Nephron progenitor cell (in vitro differentiated cells): ENCODE measurements at regions not wholly inside any gene's neighbourhood (a gene's known extent, or its start where the extent isn't known, plus 50 kb on each side); places are given as distances from the start of the nearest gene placed in this dataset.
"Not testable (repeated sequence)": the region's sequence is repeated elsewhere in the genome, so short reads cannot be mapped to it uniquely, and the experiment has no call there.

ENCODE experiments used
- DNase-seq: peaks from one replicate; pipeline ENCODE4 v3.0.0; 2021
- H3K27ac Mint-ChIP-seq: 2 replicates; pipeline ENCODE4 v1.8.0; 2021; ENCODE audit warnings: mild to moderate bottlenecking, moderate library complexity, mixed read lengths
- H3K27me3 Mint-ChIP-seq: 2 replicates; pipeline ENCODE4 v1.8.0; 2021; ENCODE audit warnings: mild to moderate bottlenecking, low read depth, mixed read lengths; ENCODE audit not compliant: poor library complexity
- H3K36me3 Mint-ChIP-seq: 2 replicates; pipeline ENCODE4 v1.8.0; 2021; ENCODE audit warnings: low read depth, mixed read lengths
- H3K4me1 Mint-ChIP-seq: 2 replicates; pipeline ENCODE4 v1.8.0; 2021; ENCODE audit warnings: mixed read lengths
- H3K4me3 Mint-ChIP-seq: 2 replicates; pipeline ENCODE4 v1.8.0; 2021; ENCODE audit warnings: mild to moderate bottlenecking, moderate library complexity, mixed read lengths
- H3K9me3 Mint-ChIP-seq: 2 replicates; pipeline ENCODE4 v1.8.0; 2021; ENCODE audit warnings: mild to moderate bottlenecking, moderate library complexity, mixed read lengths
- CTCF ChIP-seq: fragments of 200-600 bp; sonication (generic); IDR thresholded peaks from 2 replicates; pipeline ENCODE4 v1.5.0; 2021; ENCODE audit warnings: antibody characterized with exemption

DNA sequence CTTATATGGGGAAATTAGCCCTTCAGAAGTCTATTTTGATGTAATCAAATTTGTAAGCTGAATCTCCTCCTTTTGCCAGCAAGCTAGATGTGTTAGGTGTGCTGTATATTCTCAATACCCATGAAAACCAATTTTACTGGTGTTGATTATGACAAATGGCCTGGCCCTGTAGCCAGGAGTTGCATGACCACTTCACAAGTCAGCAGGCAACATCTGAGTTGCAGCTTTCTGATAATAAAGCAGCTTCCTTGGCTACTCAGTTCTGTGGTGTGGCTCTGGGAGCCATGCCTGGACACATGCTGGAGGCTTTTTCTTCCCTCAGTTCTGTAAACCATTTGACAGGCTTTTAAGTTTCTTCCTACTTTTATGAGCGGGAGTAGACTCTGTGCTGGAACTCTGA is 154.1 kb upstream of the CXCL13 start:
- H3K27ac Mint-ChIP-seq, result no peak overlapping the region
- peaks cover 16% of the 10 kb centered on the region for H3K27me3 Mint-ChIP-seq
- DNase-seq, result no peak

GRCh38 chr4:77452117-77452516 is 153.5 kb upstream of the CXCL13 start:
- H3K27ac Mint-ChIP-seq, H3K4me3 Mint-ChIP-seq, H3K4me1 Mint-ChIP-seq, H3K36me3 Mint-ChIP-seq, DNase-seq, H3K9me3 Mint-ChIP-seq: not testable (repeated sequence)
- H3K27me3 Mint-ChIP-seq, result peaks cover 11% of the 10 kb centered on the region

More for the DNA sequence above, 154.1 kb upstream of the CXCL13 start:
- Mint-ChIP-seq H3K4me3 (no peak overlapping the region), H3K4me1 (no peaks in the 10 kb centered on the region), H3K9me3 (no peaks in the 10 kb centered on the region), H3K36me3 (no peaks in the 10 kb centered on the region)
- TF ChIP-seq CTCF, result no peak

DNA sequence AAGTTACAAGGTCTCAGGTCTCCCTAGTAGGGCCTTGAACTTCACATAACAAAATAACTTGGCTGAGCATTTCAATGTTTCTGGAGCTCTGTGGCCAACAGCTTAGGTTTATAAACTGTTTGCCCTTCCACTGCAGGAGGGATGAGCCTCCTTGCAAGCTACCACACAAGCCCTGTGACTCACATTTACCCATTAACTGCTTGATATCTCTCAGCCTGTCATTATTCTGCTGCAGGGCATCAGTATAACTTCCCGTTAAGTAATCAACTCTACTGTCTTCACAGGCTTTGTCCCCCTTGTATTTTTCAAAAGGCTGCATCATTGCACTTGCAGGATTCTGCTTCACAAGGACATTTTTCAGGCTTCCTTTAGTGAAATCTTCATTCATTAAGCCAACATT is 151.7 kb upstream of the CXCL13 start:
- peaks cover 5% of the 10 kb centered on the region for H3K27me3 Mint-ChIP-seq
- H3K4me3 Mint-ChIP-seq, result no peak overlapping the region
- H3K36me3 Mint-ChIP-seq, result no peaks in the 10 kb centered on the region
- no peak for DNase-seq
- TF ChIP-seq CTCF, result no peak
- H3K27ac Mint-ChIP-seq, result no peak overlapping the region
- peaks cover 4% of the 10 kb centered on the region for H3K9me3 Mint-ChIP-seq
- no peaks in the 10 kb centered on the region for H3K4me1 Mint-ChIP-seq

GRCh38 chr4:77454858-77455257 is 150.8 kb upstream of the CXCL13 start:
- no peak for DNase-seq
- peaks cover 5% of the 10 kb centered on the region for H3K27me3 Mint-ChIP-seq
- H3K4me3 Mint-ChIP-seq, result no peak overlapping the region
- TF ChIP-seq CTCF, result no peak
- no peaks in the 10 kb centered on the region for H3K4me1 Mint-ChIP-seq
- no peak overlapping the region for H3K27ac Mint-ChIP-seq
- H3K36me3 Mint-ChIP-seq, result no peaks in the 10 kb centered on the region
- H3K9me3 Mint-ChIP-seq, result peaks cover 13% of the 10 kb centered on the region

DNA sequence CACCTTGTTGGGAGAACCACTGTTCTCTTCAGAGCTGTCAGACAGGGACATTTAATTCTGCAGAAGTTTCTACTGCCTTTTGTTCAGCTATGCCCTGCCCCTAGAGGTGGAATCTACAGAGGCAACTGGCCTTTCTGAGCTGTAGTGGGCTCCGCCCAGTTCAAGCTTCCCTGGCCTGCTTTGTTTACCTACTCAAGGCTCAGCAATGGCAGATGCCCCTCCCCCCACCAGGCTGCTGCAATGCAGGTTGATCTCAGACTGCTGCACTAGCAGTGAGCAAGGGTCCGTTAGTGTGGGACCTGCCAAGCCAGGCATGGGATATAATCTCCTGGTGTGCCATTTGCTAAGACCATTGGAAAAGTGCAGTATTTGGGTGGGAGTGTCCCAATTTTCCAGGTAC is 141.5 kb upstream of the CXCL13 start:
- not testable (repeated sequence) for H3K4me1 Mint-ChIP-seq, H3K36me3 Mint-ChIP-seq, H3K27ac Mint-ChIP-seq, H3K4me3 Mint-ChIP-seq, DNase-seq, H3K27me3 Mint-ChIP-seq
- peaks cover 64% of the 10 kb centered on the region for H3K9me3 Mint-ChIP-seq

GRCh38 chr4:77465271-77465670 is 140.3 kb upstream of the CXCL13 start:
- TF ChIP-seq CTCF, result no peak
- H3K4me3 Mint-ChIP-seq, result no peak overlapping the region
- H3K9me3 Mint-ChIP-seq, result peaks cover 53% of the 10 kb centered on the region
- no peaks in the 10 kb centered on the region for H3K36me3 Mint-ChIP-seq
- no peak for DNase-seq
- no peaks in the 10 kb centered on the region for H3K4me1 Mint-ChIP-seq
- H3K27ac Mint-ChIP-seq, result no peak overlapping the region
- peaks cover 6% of the 10 kb centered on the region for H3K27me3 Mint-ChIP-seq

DNA sequence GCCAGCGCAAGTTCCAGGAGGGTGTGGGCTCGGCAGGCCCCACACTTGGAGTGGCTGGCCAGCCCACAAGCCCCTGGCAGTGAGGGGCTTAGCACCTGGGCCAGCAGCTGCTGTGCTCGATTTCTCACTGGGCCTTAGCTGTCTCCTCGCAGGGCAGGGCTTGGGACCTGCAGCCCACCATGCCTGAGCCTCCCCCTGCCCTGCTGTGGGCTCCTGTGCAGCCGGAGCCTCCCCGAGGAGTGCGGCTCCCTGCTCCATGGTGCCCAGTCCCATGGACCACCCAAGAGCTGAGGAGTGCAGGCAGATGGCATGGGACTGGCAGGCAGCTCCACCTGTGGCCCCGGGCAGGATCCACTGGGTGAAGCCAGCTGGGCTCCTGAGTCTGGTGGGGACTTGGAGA is 139.2 kb upstream of the CXCL13 start:
- H3K36me3 Mint-ChIP-seq, result no peaks in the 10 kb centered on the region
- H3K4me3 Mint-ChIP-seq, result no peak overlapping the region
- H3K4me1 Mint-ChIP-seq, result no peaks in the 10 kb centered on the region
- no peak for DNase-seq
- no peak for TF ChIP-seq CTCF
- H3K27me3 Mint-ChIP-seq, result peaks cover 6% of the 10 kb centered on the region
- no peak overlapping the region for H3K27ac Mint-ChIP-seq
- peaks cover 45% of the 10 kb centered on the region for H3K9me3 Mint-ChIP-seq
